GM10266 (cell line): ENCODE measurements at regions not wholly inside any gene's neighbourhood (a gene's known extent, or its start where the extent isn't known, plus 50 kb on each side); places are given as distances from the start of the nearest gene placed in this dataset.

Experiments used
- DNase-seq: peaks from one replicate; pipeline ENCODE4 v3.0.0; 2012; ENCODE audit errors: extremely low spot score
- CTCF ChIP-seq: IDR thresholded peaks from 2 replicates; pipeline ENCODE4 v1.5.1; 2012; ENCODE audit warnings: mild to moderate bottlenecking, low read depth; ENCODE audit not compliant: control insufficient read depth, insufficient read depth; ENCODE audit errors: missing control alignments

GRCh38 chr10:71079761-71080380, 132.5 kb upstream of the UNC5B start:
- TF ChIP-seq CTCF = no peak
- DNase-seq = no peak

- no peak for TF ChIP-seq CTCF
- no peak for DNase-seq
Observed at GRCh38 chr10:71080381-71081228, 131.8 kb upstream of the UNC5B start.

GRCh38 chr10:71081229-71081560, 131.2 kb upstream of the UNC5B start:
- TF ChIP-seq CTCF = no peak
- no peak for DNase-seq

GRCh38 chr10:71081912-71082311, 130.5 kb upstream of the UNC5B start:
- DNase-seq = no peak
- TF ChIP-seq CTCF = no peak

- no peak for TF ChIP-seq CTCF
- DNase-seq = no peak
Observed at GRCh38 chr10:71082960-71083715, 129.2 kb upstream of the UNC5B start.

- no peak for TF ChIP-seq CTCF
- no peak for DNase-seq
Observed at GRCh38 chr10:71083716-71083975, 128.7 kb upstream of the UNC5B start.
